Nephron (organoid): ENCODE measurements at regions not wholly inside any gene's neighbourhood (a gene's known extent, or its start where the extent isn't known, plus 50 kb on each side); places are given as distances from the start of the nearest gene placed in this dataset.

Source experiments
- H3K27ac Mint-ChIP-seq, 3 experiments: 2 replicates each; pipeline ENCODE4 v1.8.0; 2020; ENCODE audit warnings: mixed read lengths in 3 of 3, mild to moderate bottlenecking in 2 of 3, moderate library complexity in 1 of 3
- H3K27me3 Mint-ChIP-seq: 2 replicates; pipeline ENCODE4 v1.8.0; 2021; ENCODE audit warnings: low read depth, mild to moderate bottlenecking, moderate library complexity, mixed read lengths
- H3K36me3 Mint-ChIP-seq: 2 replicates; pipeline ENCODE4 v1.8.0; 2020; ENCODE audit warnings: low read depth, mixed read lengths
- H3K4me1 Mint-ChIP-seq: 2 replicates; pipeline ENCODE4 v1.8.0; 2020; ENCODE audit warnings: mixed read lengths
- H3K4me3 Mint-ChIP-seq, 3 experiments: 2 replicates each; pipeline ENCODE4 v1.8.0; 2020; ENCODE audit warnings: mild to moderate bottlenecking in 3 of 3, mixed read lengths in 3 of 3, moderate library complexity in 2 of 3
- H3K9me3 Mint-ChIP-seq: 2 replicates; pipeline ENCODE4 v1.8.0; 2020; ENCODE audit warnings: mixed read lengths
- TF ChIP-seq, protein P1 (sequence below), 3 experiments: fragments of 200-600 bp; sonication (generic); IDR thresholded peaks; one replicate each; pipeline ENCODE4 v1.5.0; 2021; ENCODE audit warnings: antibody characterized with exemption in 3 of 3; ENCODE audit not compliant: unreplicated experiment in 3 of 3

DNA sequence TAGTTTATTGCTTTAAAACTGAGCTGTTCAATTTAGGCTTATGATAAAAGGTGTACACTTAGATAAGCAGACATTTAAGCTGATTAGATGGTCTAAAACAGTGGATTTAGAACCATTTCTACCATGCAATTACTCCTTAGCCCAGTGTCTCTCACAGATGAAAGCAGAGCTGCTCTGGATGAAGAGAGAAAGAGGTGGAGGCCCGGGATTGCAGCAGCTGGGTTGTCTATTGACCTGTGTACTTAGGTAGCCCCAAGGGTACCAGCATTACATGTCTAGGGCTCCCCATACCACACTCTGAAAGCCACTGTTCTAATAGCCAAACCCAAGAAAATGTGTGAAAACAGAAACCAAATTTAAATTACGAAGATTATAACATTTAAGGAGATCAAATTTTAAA is 86.0 kb upstream of the GIMD1 start:
- Mint-ChIP-seq H3K27me3 (no peaks in the 10 kb centered on the region), H3K4me3 (no peak overlapping the region), H3K9me3 (no peaks in the 10 kb centered on the region), H3K4me1 (peaks cover 36% of the 10 kb centered on the region), H3K27ac (peak overlapping the region in 1 of 3 experiments; percentile 83), H3K36me3 (no peaks in the 10 kb centered on the region)
- TF ChIP-seq, protein P1, sequence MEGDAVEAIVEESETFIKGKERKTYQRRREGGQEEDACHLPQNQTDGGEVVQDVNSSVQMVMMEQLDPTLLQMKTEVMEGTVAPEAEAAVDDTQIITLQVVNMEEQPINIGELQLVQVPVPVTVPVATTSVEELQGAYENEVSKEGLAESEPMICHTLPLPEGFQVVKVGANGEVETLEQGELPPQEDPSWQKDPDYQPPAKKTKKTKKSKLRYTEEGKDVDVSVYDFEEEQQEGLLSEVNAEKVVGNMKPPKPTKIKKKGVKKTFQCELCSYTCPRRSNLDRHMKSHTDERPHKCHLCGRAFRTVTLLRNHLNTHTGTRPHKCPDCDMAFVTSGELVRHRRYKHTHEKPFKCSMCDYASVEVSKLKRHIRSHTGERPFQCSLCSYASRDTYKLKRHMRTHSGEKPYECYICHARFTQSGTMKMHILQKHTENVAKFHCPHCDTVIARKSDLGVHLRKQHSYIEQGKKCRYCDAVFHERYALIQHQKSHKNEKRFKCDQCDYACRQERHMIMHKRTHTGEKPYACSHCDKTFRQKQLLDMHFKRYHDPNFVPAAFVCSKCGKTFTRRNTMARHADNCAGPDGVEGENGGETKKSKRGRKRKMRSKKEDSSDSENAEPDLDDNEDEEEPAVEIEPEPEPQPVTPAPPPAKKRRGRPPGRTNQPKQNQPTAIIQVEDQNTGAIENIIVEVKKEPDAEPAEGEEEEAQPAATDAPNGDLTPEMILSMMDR (IDR thresholded peaks at IDR 0.05; ENCODE audit: unreplicated experiment in 3 of 3) = no peak

GRCh38 chr4:106454021-106454420 is 85.4 kb upstream of the GIMD1 start:
- TF ChIP-seq, protein P1 (IDR thresholded peaks at IDR 0.05; ENCODE audit: unreplicated experiment in 3 of 3) = no peak
- no peaks in the 10 kb centered on the region for H3K27me3 Mint-ChIP-seq
- H3K4me1 Mint-ChIP-seq = peaks cover 36% of the 10 kb centered on the region
- peak overlapping the region in 2 of 3 experiments; percentile 74 to 83 for H3K27ac Mint-ChIP-seq
- no peaks in the 10 kb centered on the region for H3K9me3 Mint-ChIP-seq
- H3K4me3 Mint-ChIP-seq = no peak overlapping the region
- no peaks in the 10 kb centered on the region for H3K36me3 Mint-ChIP-seq

DNA sequence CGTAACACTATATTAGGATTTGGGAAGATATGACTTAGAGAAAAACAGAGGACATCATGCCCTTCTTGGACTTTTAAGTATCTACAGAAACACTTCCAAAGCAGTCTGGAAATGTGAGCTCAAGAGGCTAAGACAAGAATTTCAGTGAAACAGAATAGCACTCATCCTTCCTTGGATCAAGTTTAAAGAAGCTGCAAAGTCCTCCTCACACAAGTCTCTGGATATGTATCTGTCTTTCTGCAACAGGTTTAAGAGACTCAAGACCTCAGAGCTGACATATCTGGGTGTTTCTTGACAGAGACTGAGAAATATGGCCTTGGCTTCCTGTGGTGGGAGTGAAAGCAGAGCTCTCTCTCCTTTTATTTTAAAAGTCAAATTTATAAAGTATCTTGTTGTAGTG is 82.5 kb upstream of the GIMD1 start:
- Mint-ChIP-seq H3K4me1 (peaks cover 41% of the 10 kb centered on the region), H3K27ac (peak overlapping the region; percentile 38 to 76 (median 62)), H3K4me3 (no peak overlapping the region), H3K36me3 (no peaks in the 10 kb centered on the region), H3K9me3 (peaks cover 3% of the 10 kb centered on the region), H3K27me3 (no peaks in the 10 kb centered on the region)
- TF ChIP-seq, protein P1 (IDR thresholded peaks at IDR 0.05; ENCODE audit: unreplicated experiment in 3 of 3) = no peak

DNA sequence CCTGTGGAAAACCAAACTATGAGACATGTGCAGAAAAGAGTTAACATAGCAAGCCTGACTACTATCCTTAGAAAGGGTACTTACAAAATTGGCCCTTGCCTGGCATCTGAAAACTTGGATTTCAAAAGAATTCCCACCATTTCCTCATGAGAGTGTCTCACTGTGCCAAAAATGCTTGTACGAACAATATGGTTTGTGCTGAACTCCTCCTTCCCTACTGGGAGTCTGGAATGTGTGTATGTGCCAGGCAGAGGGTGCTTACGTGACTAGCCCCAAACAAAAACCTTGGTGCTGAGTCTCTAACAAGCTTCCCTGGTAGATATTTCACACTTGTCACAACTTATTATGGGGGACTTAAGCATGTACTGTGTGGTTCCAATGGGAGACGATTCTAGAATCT is 81.7 kb upstream of the GIMD1 start:
- Mint-ChIP-seq H3K9me3 (peaks cover 9% of the 10 kb centered on the region), H3K27ac (peak overlapping the region in 2 of 3 experiments; percentile 75 to 76), H3K4me1 (peaks cover 41% of the 10 kb centered on the region), H3K4me3 (no peak overlapping the region), H3K27me3 (no peaks in the 10 kb centered on the region), H3K36me3 (no peaks in the 10 kb centered on the region)
- TF ChIP-seq, protein P1 (IDR thresholded peaks at IDR 0.05; ENCODE audit: unreplicated experiment in 3 of 3) = no peak

GRCh38 chr4:106444557-106444956 is 76.0 kb upstream of the GIMD1 start:
- Mint-ChIP-seq H3K9me3 (peaks cover 14% of the 10 kb centered on the region), H3K36me3 (no peaks in the 10 kb centered on the region), H3K27me3 (no peaks in the 10 kb centered on the region), H3K27ac (no peak overlapping the region), H3K4me3 (no peak overlapping the region), H3K4me1 (peaks cover 4% of the 10 kb centered on the region)
- TF ChIP-seq, protein P1 (IDR thresholded peaks at IDR 0.05; ENCODE audit: unreplicated experiment in 3 of 3) = no peak

DNA sequence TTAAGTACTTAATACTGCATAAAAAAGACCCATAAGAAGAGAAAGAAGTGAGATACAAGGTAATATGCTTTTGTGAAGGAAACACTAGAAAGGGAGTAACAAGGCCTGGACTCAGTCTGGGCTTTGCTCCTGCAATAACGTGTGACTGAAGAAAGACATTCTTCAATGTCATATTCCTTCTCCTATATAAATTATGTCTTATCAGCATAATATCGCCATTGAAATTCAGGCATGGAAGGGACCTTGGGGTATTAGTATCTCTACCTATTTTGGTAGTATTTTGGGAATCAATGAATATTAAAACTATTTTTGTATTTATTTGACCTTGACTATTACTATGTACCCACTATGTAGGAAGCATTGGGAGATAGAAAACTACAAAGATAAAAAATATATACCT is 62.2 kb upstream of the GIMD1 start:
- H3K9me3 Mint-ChIP-seq = no peaks in the 10 kb centered on the region
- H3K4me1 Mint-ChIP-seq = peaks cover 4% of the 10 kb centered on the region
- no peak overlapping the region for H3K27ac Mint-ChIP-seq
- no peaks in the 10 kb centered on the region for H3K27me3 Mint-ChIP-seq
- TF ChIP-seq, protein P1 (IDR thresholded peaks at IDR 0.05; ENCODE audit: unreplicated experiment in 3 of 3) = no peak
- no peaks in the 10 kb centered on the region for H3K36me3 Mint-ChIP-seq
- no peak overlapping the region for H3K4me3 Mint-ChIP-seq
